GM12878 (cell line): ENCODE measurements at regions not wholly inside any gene's neighbourhood (a gene's known extent, or its start where the extent isn't known, plus 50 kb on each side); places are given as distances from the start of the nearest gene placed in this dataset.

Experiments
- ATAC-seq: fragments of 200-7000 bp; cut with Tn5 transposase; 3 replicates; pipeline ENCODE4 v1.9.1; 2020; ENCODE audit warnings: mild to moderate bottlenecking, moderate library complexity
- BruUV-seq: library from RNA; stranded (reverse); fragments of 400-500 nt; replicated peaks from 2 replicates; lab custom pipeline; 2021; lab: Mats Ljungman, UMichigan
- CTCF ChIA-PET: fragments of 300-600 bp; sonication (Branson Sonifier 250); formaldehyde crosslinking; extraction: SDS; loops from one replicate; lab custom pipeline; 2021; ENCODE audit warnings: inconsistent platforms; lab: Yijun Ruan, JAX
- POLR2A ChIA-PET: fragments of 350-600 bp; formaldehyde crosslinking; extraction: SDS; loops from one replicate; lab custom pipeline; 2021; ENCODE audit warnings: inconsistent platforms; lab: Charles Lee
- RAD21 ChIA-PET: fragments of 300-600 bp; sonication (Branson Sonifier 250); formaldehyde crosslinking; loops from one replicate; lab custom pipeline; 2023; ENCODE audit warnings: antibody characterized with exemption; ENCODE audit not compliant: unreplicated experiment; lab: Charles Lee
- SMC1A ChIA-PET: fragments of 300-600 bp; sonication (Branson Sonifier 250); formaldehyde crosslinking; loops from one replicate; lab custom pipeline; 2023; ENCODE audit not compliant: unreplicated experiment, uncharacterized antibody; lab: Charles Lee
- DNase-seq: peaks from one replicate; pipeline ENCODE4 v3.0.0-alpha.2; 2011; ENCODE audit warnings: low read depth, low spot score
- FAIRE-seq: peaks from 3 replicates; lab custom pipeline; 2011; peaks lifted over from hg19 to GRCh38; lab: Jason Lieb, UNC
- H2AFZ ChIP-seq: 2 replicates; pipeline ENCODE4 v1.6.0; 2011; ENCODE audit warnings: low read depth, low read length, control low read depth; ENCODE audit not compliant: control insufficient read depth
- H3K27ac ChIP-seq: 2 replicates; pipeline ENCODE4 v1.5.1; 2011; ENCODE audit warnings: control low read depth; ENCODE audit not compliant: control insufficient read depth, insufficient read depth
- H3K27me3 ChIP-seq, 2 experiments: replicated peaks in 1 of 2; 2 replicates each; pipeline versions ENCODE4 v1.6.0 to v1.6.1; 2011; ENCODE audit warnings: low read length in 1 of 2; ENCODE audit not compliant: control insufficient read depth in 2 of 2, insufficient read depth in 2 of 2
- H3K36me3 ChIP-seq, 2 experiments: 2 replicates each; pipeline ENCODE4 v1.5.1; 2011; ENCODE audit warnings: low read length in 1 of 2; ENCODE audit not compliant: control insufficient read depth in 2 of 2, insufficient read depth in 2 of 2
- H3K4me1 ChIP-seq: 2 replicates; pipeline ENCODE4 v1.6.1; 2011; ENCODE audit warnings: mild to moderate bottlenecking, low read length, moderate library complexity, mixed read lengths; ENCODE audit not compliant: control insufficient read depth, insufficient read depth
- H3K4me2 ChIP-seq: 2 replicates; pipeline ENCODE4 v1.6.0; 2011; ENCODE audit warnings: control low read depth; ENCODE audit not compliant: control insufficient read depth, insufficient read depth
- H3K4me3 ChIP-seq: fragments of 200-600 bp; sonication (generic); 2 replicates; pipeline ENCODE4 v1.5.1; 2016
- H3K79me2 ChIP-seq: 2 replicates; pipeline ENCODE4 v1.6.0; 2011; ENCODE audit warnings: low read length; ENCODE audit not compliant: control insufficient read depth, insufficient read depth
- H3K9ac ChIP-seq: 2 replicates; pipeline ENCODE4 v1.8.0; 2011; ENCODE audit warnings: low read length, control low read depth, mixed read lengths; ENCODE audit not compliant: control insufficient read depth, insufficient read depth
- H3K9me3 ChIP-seq: replicated peaks from 3 replicates; pipeline ENCODE4 v1.5.1; 2011; ENCODE audit warnings: mild to moderate bottlenecking, low read length; ENCODE audit not compliant: control insufficient read depth, insufficient read depth
- H4K20me1 ChIP-seq: 2 replicates; pipeline ENCODE4 v1.6.0; 2011; ENCODE audit not compliant: control insufficient read depth, insufficient read depth
- BHLHE40 ChIP-seq, 2 experiments: fragments of 450-650 bp in 1 of 2; IDR thresholded peaks; 2 replicates each; pipeline ENCODE4 v1.6.1; 2011 to 2017; ENCODE audit warnings: low read depth in 2 of 2, borderline replicate concordance in 1 of 2, improper control_type of control experiment in 1 of 2, low read length in 1 of 2, mild to moderate bottlenecking in 1 of 2
- CBFB ChIP-seq: IDR thresholded peaks from 2 replicates; pipeline ENCODE4 v1.6.1; 2016; ENCODE audit warnings: antibody characterized with exemption, low read depth
- CREM ChIP-seq: IDR thresholded peaks from 2 replicates; pipeline ENCODE4 v1.6.1; 2014; ENCODE audit warnings: antibody characterized with exemption, low read depth
- DPF2 ChIP-seq: fragments of 450-650 bp; IDR thresholded peaks from 2 replicates; pipeline ENCODE4 v1.6.1; 2017; ENCODE audit warnings: mild to moderate bottlenecking
- GABPA ChIP-seq: IDR thresholded peaks from 2 replicates; pipeline ENCODE4 v1.6.1; 2014; ENCODE audit warnings: antibody characterized with exemption, low read depth, mild to moderate bottlenecking, inconsistent platforms
- GATAD2B ChIP-seq: fragments of 450-650 bp; conservative IDR thresholded peaks from 2 replicates; pipeline ENCODE4 v1.6.1; 2017; ENCODE audit warnings: low read depth, mild to moderate bottlenecking, moderate library complexity
- IKZF2 ChIP-seq, 2 experiments: fragments of 450-650 bp; IDR thresholded peaks; 2 replicates each; pipeline ENCODE4 v1.6.1; 2017; ENCODE audit warnings: mild to moderate bottlenecking in 2 of 2, moderate library complexity in 2 of 2
- MYB ChIP-seq: fragments of 150-350 bp; IDR thresholded peaks from 2 replicates; pipeline ENCODE4 v1.6.1; 2014; ENCODE audit warnings: mild to moderate bottlenecking, low read depth, low read length, borderline replicate concordance
- PAX5 ChIP-seq: IDR thresholded peaks from 2 replicates; pipeline ENCODE4 v1.6.1; 2011; ENCODE audit warnings: low read depth, low read length, borderline replicate concordance
- POU2F2 ChIP-seq: IDR thresholded peaks from 3 replicates; pipeline ENCODE4 v1.6.1; 2011; ENCODE audit warnings: low read depth, mild to moderate bottlenecking, low read length, borderline replicate concordance
- RBBP5 ChIP-seq: fragments of 200-600 bp; sonication (generic); conservative IDR thresholded peaks from 2 replicates; pipeline ENCODE4 v1.6.1; 2016
- SIX5 ChIP-seq: IDR thresholded peaks from 2 replicates; pipeline ENCODE4 v1.6.1; 2011; ENCODE audit warnings: mild to moderate bottlenecking, low read depth, low read length, moderate library complexity; ENCODE audit not compliant: severe bottlenecking
- SP1 ChIP-seq: IDR thresholded peaks from one replicate; pipeline ENCODE4 v1.6.1; 2011; ENCODE audit warnings: low read depth, low read length
- STAT3 ChIP-seq: IDR thresholded peaks from 2 replicates; pipeline ENCODE4 v1.6.1; 2011; ENCODE audit warnings: low read depth, low read length, improper control_type of control experiment
- SUZ12 ChIP-seq: fragments of 200-600 bp; sonication (generic); IDR thresholded peaks from one replicate; pipeline ENCODE4 v1.6.1; 2018; ENCODE audit warnings: antibody characterized with exemption, mild to moderate bottlenecking; ENCODE audit not compliant: unreplicated experiment
- TAF1 ChIP-seq: IDR thresholded peaks from 2 replicates; pipeline ENCODE4 v1.6.1; 2011; ENCODE audit warnings: mild to moderate bottlenecking, low read depth, low read length, borderline replicate concordance
- TCF7 ChIP-seq: IDR thresholded peaks from 2 replicates; pipeline ENCODE4 v1.6.1; 2014; ENCODE audit warnings: antibody characterized with exemption, borderline replicate concordance
- ZNF622 ChIP-seq: fragments of 450-650 bp; IDR thresholded peaks from 2 replicates; pipeline ENCODE4 v1.6.1; 2017; ENCODE audit warnings: mild to moderate bottlenecking, inconsistent platforms
- WGBS: methylation state at CpG from one replicate; pipeline ENCODE4 v1.1.6; 2016; ENCODE audit warnings: low lambda C conversion rate; ENCODE audit not compliant: insufficient replicate concordance, insufficient coverage; ENCODE audit errors: missing lambda C conversion rate; 5-methylcytosine and 5-hydroxymethylcytosine counted together
- in situ Hi-C: fragments of 300-500 bp; cut with MboI; formaldehyde crosslinking; loops from 9 replicates; pipeline ENCODE4 v1.14.3; 2018; ENCODE audit warnings: mixed read lengths
- intact Hi-C: fragments of 100-400 bp; cut with micrococcal nuclease; formaldehyde crosslinking; loops from one replicate; pipeline ENCODE4 v1.14.2; 2022; ENCODE audit not compliant: unreplicated experiment
- TF ChIP-seq, protein P1 (sequence below): fragments of 450-650 bp; IDR thresholded peaks from 2 replicates; pipeline ENCODE4 v1.6.1; 2017; ENCODE audit warnings: borderline replicate concordance
- TF ChIP-seq, protein P2 (sequence below), 3 experiments: IDR thresholded peaks in 2 of 3; conservative IDR thresholded peaks in 1 of 3; 2 replicates each; pipeline ENCODE4 v1.5.1; 2011; ENCODE audit warnings: low read depth in 3 of 3, low read length in 3 of 3, mild to moderate bottlenecking in 3 of 3, control low read depth in 2 of 3, moderate library complexity in 2 of 3, inconsistent platforms in 1 of 3, mixed read lengths in 1 of 3; ENCODE audit not compliant: control insufficient read depth in 2 of 3, insufficient read depth in 1 of 3; ENCODE audit errors: extremely low read depth in 1 of 3

DNA sequence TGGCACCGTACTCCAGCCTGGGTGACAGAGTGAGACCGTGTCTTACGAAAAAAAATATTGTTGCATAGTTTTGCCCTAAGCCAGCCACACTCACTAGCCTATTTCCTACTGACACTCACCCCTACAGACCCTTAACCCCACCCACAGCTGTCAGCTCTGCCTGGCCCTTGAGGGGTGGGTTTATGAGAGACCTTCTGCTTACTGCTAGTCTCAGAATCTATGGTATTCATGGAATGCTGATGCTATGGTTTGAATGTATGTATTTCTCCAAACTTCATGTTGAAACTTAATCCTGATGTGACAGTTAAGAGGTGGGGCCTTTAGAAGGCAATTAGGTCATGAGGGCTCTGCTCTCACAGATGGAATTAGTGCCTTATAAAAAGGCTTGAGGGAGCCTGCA, 79.2 kb upstream of the LRCH1 start:
- ChIA-PET POLR2A (no interaction called here), RAD21 (no interaction called here), CTCF (no interaction called here), SMC1A (no interaction called here)
- Histone ChIP-seq H2AFZ (no peak overlapping the region), H3K4me1 (no peaks in the 10 kb centered on the region), H3K36me3 (no peaks in the 10 kb centered on the region), H3K79me2 (no peaks in the 10 kb centered on the region), H3K4me2 (no peak overlapping the region), H3K4me3 (no peak overlapping the region), H3K9me3 (no peaks in the 10 kb centered on the region), H4K20me1 (no peaks in the 10 kb centered on the region), H3K27ac (no peak overlapping the region), H3K27me3 (no peaks in the 10 kb centered on the region), H3K9ac (no peak overlapping the region)
- ATAC-seq (no peak), FAIRE-seq (no peak), DNase-seq (no peak)
- 64% methylated on average over 3 of the region's 3 CpGs for WGBS
- intact Hi-C loops (no loop called here), in situ Hi-C loops (no loop called here)
- no TSS peak for BruUV-seq
- TF ChIP-seq MYB, result no peak
- no peak for TF ChIP-seq STAT3
- TF ChIP-seq, protein P1, sequence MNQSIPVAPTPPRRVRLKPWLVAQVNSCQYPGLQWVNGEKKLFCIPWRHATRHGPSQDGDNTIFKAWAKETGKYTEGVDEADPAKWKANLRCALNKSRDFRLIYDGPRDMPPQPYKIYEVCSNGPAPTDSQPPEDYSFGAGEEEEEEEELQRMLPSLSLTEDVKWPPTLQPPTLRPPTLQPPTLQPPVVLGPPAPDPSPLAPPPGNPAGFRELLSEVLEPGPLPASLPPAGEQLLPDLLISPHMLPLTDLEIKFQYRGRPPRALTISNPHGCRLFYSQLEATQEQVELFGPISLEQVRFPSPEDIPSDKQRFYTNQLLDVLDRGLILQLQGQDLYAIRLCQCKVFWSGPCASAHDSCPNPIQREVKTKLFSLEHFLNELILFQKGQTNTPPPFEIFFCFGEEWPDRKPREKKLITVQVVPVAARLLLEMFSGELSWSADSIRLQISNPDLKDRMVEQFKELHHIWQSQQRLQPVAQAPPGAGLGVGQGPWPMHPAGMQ, result no peak
- TF ChIP-seq CREM, result no peak
- TF ChIP-seq GATAD2B, result no peak
- TF ChIP-seq GABPA, result no peak
- TF ChIP-seq DPF2, result no peak
- no peak for TF ChIP-seq SP1
- TF ChIP-seq IKZF2 (IDR thresholded peaks at IDR 0.05), result no peak
- TF ChIP-seq CBFB, result no peak
- no peak for TF ChIP-seq BHLHE40 (IDR thresholded peaks at IDR 0.05; ENCODE audit: borderline replicate concordance in 1 of 2, low read depth in 2 of 2, low read length in 1 of 2)
- TF ChIP-seq SUZ12, result no peak
- TF ChIP-seq SIX5, result no peak
- no peak for TF ChIP-seq ZNF622
- TF ChIP-seq RBBP5, result no peak
- no peak for TF ChIP-seq TCF7
- no peak for TF ChIP-seq POU2F2
- TF ChIP-seq TAF1, result no peak
- no peak for TF ChIP-seq PAX5
- TF ChIP-seq, protein P2, sequence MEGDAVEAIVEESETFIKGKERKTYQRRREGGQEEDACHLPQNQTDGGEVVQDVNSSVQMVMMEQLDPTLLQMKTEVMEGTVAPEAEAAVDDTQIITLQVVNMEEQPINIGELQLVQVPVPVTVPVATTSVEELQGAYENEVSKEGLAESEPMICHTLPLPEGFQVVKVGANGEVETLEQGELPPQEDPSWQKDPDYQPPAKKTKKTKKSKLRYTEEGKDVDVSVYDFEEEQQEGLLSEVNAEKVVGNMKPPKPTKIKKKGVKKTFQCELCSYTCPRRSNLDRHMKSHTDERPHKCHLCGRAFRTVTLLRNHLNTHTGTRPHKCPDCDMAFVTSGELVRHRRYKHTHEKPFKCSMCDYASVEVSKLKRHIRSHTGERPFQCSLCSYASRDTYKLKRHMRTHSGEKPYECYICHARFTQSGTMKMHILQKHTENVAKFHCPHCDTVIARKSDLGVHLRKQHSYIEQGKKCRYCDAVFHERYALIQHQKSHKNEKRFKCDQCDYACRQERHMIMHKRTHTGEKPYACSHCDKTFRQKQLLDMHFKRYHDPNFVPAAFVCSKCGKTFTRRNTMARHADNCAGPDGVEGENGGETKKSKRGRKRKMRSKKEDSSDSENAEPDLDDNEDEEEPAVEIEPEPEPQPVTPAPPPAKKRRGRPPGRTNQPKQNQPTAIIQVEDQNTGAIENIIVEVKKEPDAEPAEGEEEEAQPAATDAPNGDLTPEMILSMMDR (IDR thresholded peaks at IDR 0.05 in 2 of 3, conservative IDR thresholded peaks at IDR 0.05 in 1 of 3; ENCODE audit: control insufficient read depth in 2 of 3, extremely low read depth in 1 of 3, insufficient read depth in 1 of 3, low read depth in 3 of 3, low read length in 3 of 3), result no peak
